ENCODE measurements at regions not wholly inside any gene's neighbourhood (a gene's known extent, or its start where the extent isn't known, plus 50 kb on each side); places are given as distances from the start of the nearest gene placed in this dataset.

DNA sequence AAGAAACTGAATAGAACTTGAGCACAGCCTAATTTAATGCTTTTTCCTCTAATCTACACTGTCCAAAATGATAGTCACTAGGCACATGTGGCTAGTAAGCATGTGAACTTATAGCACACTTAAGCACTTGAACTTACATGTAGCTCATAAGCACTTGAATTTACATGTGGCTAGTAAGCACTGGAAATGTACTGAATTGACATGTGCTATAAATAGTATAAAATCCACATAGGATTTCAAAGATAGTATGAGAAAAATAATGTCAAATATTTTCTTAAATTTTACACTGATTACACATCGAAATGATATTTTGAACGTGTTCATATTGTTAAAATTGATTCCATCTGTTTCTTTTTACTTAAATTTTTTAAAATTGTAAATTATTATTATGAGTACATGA is 167.3 kb downstream of the CARTPT start:
- H3K4me1 ChIP-seq = peaks cover 0 to 6% (median 0%) of the 10 kb centered on the region in 10 experiments; a peak in 4 of 20 replicates
- no peak overlapping the region for H3K27ac ChIP-seq
- H3K4me3 ChIP-seq = no peak overlapping the region
- no peaks in the 10 kb centered on the region for H3K36me3 ChIP-seq
- no peak overlapping the region for H3K4me2 ChIP-seq
- peaks cover 0 to 21% (median 6%) of the 10 kb centered on the region in 11 experiments; a peak in 13 of 22 replicates for H3K9me3 ChIP-seq (replicated peaks in 1 of 11)
- H3K9ac ChIP-seq = no peak overlapping the region
- no peak for TF ChIP-seq Cebpa-rat (IDR thresholded peaks at IDR 0.05)
- H3K27me3 ChIP-seq = no peaks in the 10 kb centered on the region
- H4K20me1 ChIP-seq = no peaks in the 10 kb centered on the region

GRCh38 chr5:71887680-71888079 is 168.6 kb downstream of the CARTPT start:
- TF ChIP-seq Cebpa-rat (IDR thresholded peaks at IDR 0.05) = no peak

DNA sequence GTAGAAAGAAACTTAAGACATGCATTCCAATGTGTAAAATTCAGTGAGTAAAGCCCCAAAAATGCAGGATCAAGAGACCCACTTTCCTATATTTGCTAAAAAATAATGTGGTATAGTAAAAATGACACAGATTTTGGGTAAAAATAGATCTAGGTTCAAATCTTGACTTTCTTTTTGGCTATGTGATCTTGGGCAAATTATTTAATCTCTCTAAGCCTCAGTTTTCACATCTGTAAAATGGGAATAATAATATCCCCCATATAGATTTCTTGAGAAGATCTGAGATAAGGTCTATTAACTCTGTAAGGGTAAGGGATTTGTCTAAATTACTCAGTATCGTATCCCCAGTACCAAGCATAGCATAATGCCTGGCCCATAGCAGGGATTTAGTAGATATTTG is 172.3 kb downstream of the CARTPT start:
- no peak for TF ChIP-seq Cebpa-rat (IDR thresholded peaks at IDR 0.05)
- peaks cover 0 to 21% (median 6%) of the 10 kb centered on the region in 11 experiments; a peak in 13 of 22 replicates for H3K9me3 ChIP-seq (replicated peaks in 1 of 11)
- H3K36me3 ChIP-seq = no peaks in the 10 kb centered on the region
- H3K9ac ChIP-seq = no peak overlapping the region
- no peaks in the 10 kb centered on the region for H4K20me1 ChIP-seq
- no peaks in the 10 kb centered on the region for H3K4me1 ChIP-seq
- no peak overlapping the region for H3K4me2 ChIP-seq
- no peak overlapping the region for H3K4me3 ChIP-seq
- H3K27ac ChIP-seq = no peak overlapping the region
- H3K27me3 ChIP-seq = no peaks in the 10 kb centered on the region

More at GRCh38 chr5:71887680-71888079, 168.6 kb downstream of the CARTPT start:
- H4K20me1 ChIP-seq = no peaks in the 10 kb centered on the region
- no peak overlapping the region for H3K9ac ChIP-seq
- peak overlapping the region in 8 of 11 experiments; percentile 9 to 65 (median 46); a peak in 13 of 22 replicates for H3K27ac ChIP-seq
- H3K36me3 ChIP-seq = no peaks in the 10 kb centered on the region
- peak overlapping the region in 1 of 10 experiments; percentile 11; a peak in 2 of 20 replicates for H3K4me3 ChIP-seq
- peaks cover 0 to 6% (median 0%) of the 10 kb centered on the region in 10 experiments; a peak in 2 of 20 replicates for H3K4me1 ChIP-seq
- H3K27me3 ChIP-seq = no peaks in the 10 kb centered on the region
- peaks cover 0 to 21% (median 6%) of the 10 kb centered on the region in 11 experiments; a peak in 13 of 22 replicates for H3K9me3 ChIP-seq (replicated peaks in 1 of 11)
- peak overlapping the region in 8 of 11 experiments; percentile 16 to 52 (median 34); a peak in 10 of 22 replicates for H3K4me2 ChIP-seq

- H3K4me3 ChIP-seq = no peak overlapping the region
- TF ChIP-seq Cebpa-rat (IDR thresholded peaks at IDR 0.05) = no peak
- peaks cover 0 to 21% (median 5%) of the 10 kb centered on the region in 11 experiments; a peak in 13 of 22 replicates for H3K9me3 ChIP-seq (replicated peaks in 1 of 11)
- H3K27ac ChIP-seq = no peak overlapping the region
- no peaks in the 10 kb centered on the region for H3K27me3 ChIP-seq
- H3K9ac ChIP-seq = no peak overlapping the region
- no peaks in the 10 kb centered on the region for H3K36me3 ChIP-seq
- H4K20me1 ChIP-seq = no peaks in the 10 kb centered on the region
- H3K4me2 ChIP-seq = no peak overlapping the region
- no peaks in the 10 kb centered on the region for H3K4me1 ChIP-seq
Measured at GRCh38 chr5:71891856-71892255, 172.8 kb downstream of the CARTPT start.

GRCh38 chr5:71892641-71893365 is 173.7 kb downstream of the CARTPT start:
- Histone ChIP-seq H3K4me1 (no peaks in the 10 kb centered on the region), H3K27ac (no peak overlapping the region), H3K27me3 (no peaks in the 10 kb centered on the region), H3K4me2 (no peak overlapping the region), H3K36me3 (no peaks in the 10 kb centered on the region), H3K9ac (no peak overlapping the region), H4K20me1 (no peaks in the 10 kb centered on the region), H3K9me3 (replicated peaks in 1 of 11) (peaks cover 0 to 12% (median 3%) of the 10 kb centered on the region in 11 experiments; a peak in 10 of 22 replicates), H3K4me3 (no peak overlapping the region)
- TF ChIP-seq Cebpa-rat (IDR thresholded peaks at IDR 0.05) = no peak

- no peak for TF ChIP-seq Cebpa-rat (IDR thresholded peaks at IDR 0.05)
- no peak overlapping the region for H3K4me2 ChIP-seq
- H3K27ac ChIP-seq = no peak overlapping the region
- H3K4me3 ChIP-seq = no peak overlapping the region
- H3K4me1 ChIP-seq = no peaks in the 10 kb centered on the region
- H3K27me3 ChIP-seq = no peaks in the 10 kb centered on the region
- H4K20me1 ChIP-seq = no peaks in the 10 kb centered on the region
- H3K36me3 ChIP-seq = no peaks in the 10 kb centered on the region
- no peak overlapping the region for H3K9ac ChIP-seq
- peaks cover 0 to 6% (median 0%) of the 10 kb centered on the region in 11 experiments; a peak in 6 of 22 replicates for H3K9me3 ChIP-seq (replicated peaks in 1 of 11)
Measured at GRCh38 chr5:71893451-71893850, 174.4 kb downstream of the CARTPT start.

DNA sequence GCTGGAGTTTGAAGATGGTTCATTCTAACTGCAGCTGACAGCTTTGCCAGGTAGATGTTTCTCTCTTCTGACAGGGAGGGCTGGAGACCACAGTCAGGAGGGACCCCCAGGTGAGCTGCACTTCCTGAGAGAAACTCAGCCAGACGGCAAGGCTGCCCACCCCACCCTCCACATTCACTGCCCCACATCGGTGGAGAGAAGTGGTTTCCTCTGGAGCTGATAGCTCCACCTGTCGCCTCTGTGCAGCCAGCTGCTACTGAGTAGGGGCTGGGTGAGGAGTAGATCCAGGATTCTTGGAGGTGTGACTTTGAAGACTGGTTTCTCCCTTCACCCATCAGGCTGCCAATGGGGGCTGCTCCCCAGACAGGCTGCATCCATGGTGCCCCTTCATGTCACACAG is 175.0 kb downstream of the CARTPT start:
- TF ChIP-seq Cebpa-rat (IDR thresholded peaks at IDR 0.05) = no peak

GRCh38 chr5:71895546-71895945 is 176.5 kb downstream of the CARTPT start:
- H3K4me2 ChIP-seq = no peak overlapping the region
- H3K4me3 ChIP-seq = no peak overlapping the region
- no peaks in the 10 kb centered on the region for H3K27me3 ChIP-seq
- no peaks in the 10 kb centered on the region for H3K36me3 ChIP-seq
- no peak for TF ChIP-seq Cebpa-rat (IDR thresholded peaks at IDR 0.05)
- no peak overlapping the region for H3K27ac ChIP-seq
- H3K9ac ChIP-seq = no peak overlapping the region
- no peaks in the 10 kb centered on the region for H3K4me1 ChIP-seq
- no peaks in the 10 kb centered on the region for H3K9me3 ChIP-seq (replicated peaks in 1 of 11)
- H4K20me1 ChIP-seq = no peaks in the 10 kb centered on the region

More for the DNA sequence above, 175.0 kb downstream of the CARTPT start:
- H4K20me1 ChIP-seq = no peaks in the 10 kb centered on the region
- H3K4me3 ChIP-seq = no peak overlapping the region
- H3K9me3 ChIP-seq (replicated peaks in 1 of 11) = no peaks in the 10 kb centered on the region
- H3K4me2 ChIP-seq = no peak overlapping the region
- no peak overlapping the region for H3K27ac ChIP-seq
- H3K36me3 ChIP-seq = no peaks in the 10 kb centered on the region
- no peak overlapping the region for H3K9ac ChIP-seq
- no peaks in the 10 kb centered on the region for H3K27me3 ChIP-seq
- H3K4me1 ChIP-seq = no peaks in the 10 kb centered on the region

DNA sequence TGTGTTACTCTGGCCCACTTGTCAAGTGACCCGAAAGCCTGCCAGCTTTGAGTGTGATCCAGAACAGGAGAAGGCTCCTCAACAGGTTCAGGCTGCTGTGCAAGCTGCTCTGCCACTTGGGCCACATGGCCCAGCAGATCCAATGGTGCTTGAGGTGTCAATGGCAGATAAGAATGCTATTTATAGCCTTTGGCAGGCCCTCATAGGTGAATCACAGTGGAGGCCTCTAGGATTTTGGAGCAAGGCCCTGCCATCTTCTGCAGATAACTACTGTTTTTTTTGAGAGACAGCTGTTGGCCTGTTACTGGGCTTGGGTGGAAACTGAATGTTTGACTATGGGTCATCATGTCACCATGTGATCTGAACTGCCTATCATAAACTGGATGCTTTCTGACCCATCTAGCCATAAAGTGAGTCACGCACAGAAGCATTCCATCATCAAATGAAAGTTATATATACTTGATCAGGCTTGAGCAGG is 180.8 kb downstream of the CARTPT start:
- Histone ChIP-seq H3K27me3 (no peaks in the 10 kb centered on the region), H3K27ac (no peak overlapping the region), H3K4me3 (no peak overlapping the region), H4K20me1 (no peaks in the 10 kb centered on the region), H3K9ac (no peak overlapping the region), H3K9me3 (replicated peaks in 1 of 11) (peaks cover 0 to 5% (median 0%) of the 10 kb centered on the region in 11 experiments; a peak in 2 of 22 replicates), H3K4me2 (no peak overlapping the region), H3K36me3 (no peaks in the 10 kb centered on the region), H3K4me1 (no peaks in the 10 kb centered on the region)
- no peak for TF ChIP-seq Cebpa-rat (IDR thresholded peaks at IDR 0.05)
